ENCODE measurements at regions not wholly inside any gene's neighbourhood (a gene's known extent, or its start where the extent isn't known, plus 50 kb on each side); places are given as distances from the start of the nearest gene placed in this dataset.

- no peak for TF ChIP-seq CTCF (IDR thresholded peaks at IDR 0.05; ENCODE audit: low read depth, low read length)
These were observed 1251.1 kb downstream of the AMY1C start for GRCh38 chr1:105000793-105001192.

GRCh38 chr1:105004515-105004914 is 1254.8 kb downstream of the AMY1C start:
- TF ChIP-seq CTCF (IDR thresholded peaks at IDR 0.05; ENCODE audit: low read depth, low read length) = no peak
- DNase-seq (ENCODE audit: extremely low read depth, low read depth) = no peak

More at GRCh38 chr1:105000793-105001192, 1251.1 kb downstream of the AMY1C start:
- no peak for DNase-seq (ENCODE audit: extremely low read depth, low read depth)

GRCh38 chr1:105005594-105006195 is 1256.0 kb downstream of the AMY1C start:
- no peak for TF ChIP-seq CTCF (IDR thresholded peaks at IDR 0.05; ENCODE audit: low read depth, low read length)
- DNase-seq (ENCODE audit: extremely low read depth, low read depth) = no peak

GRCh38 chr1:105017587-105017986 is 1267.9 kb downstream of the AMY1C start:
- no peak for DNase-seq (ENCODE audit: extremely low read depth, low read depth)
- no peak for TF ChIP-seq CTCF (IDR thresholded peaks at IDR 0.05; ENCODE audit: low read depth, low read length)

- no peak for TF ChIP-seq CTCF (IDR thresholded peaks at IDR 0.05; ENCODE audit: low read depth, low read length)
These were observed 1274.0 kb downstream of the AMY1C start for GRCh38 chr1:105023719-105024118.

GRCh38 chr1:105027838-105028471 is 1278.3 kb downstream of the AMY1C start:
- DNase-seq (ENCODE audit: extremely low read depth, low read depth) = no peak
- TF ChIP-seq CTCF (IDR thresholded peaks at IDR 0.05; ENCODE audit: low read depth, low read length) = no peak

More at GRCh38 chr1:105023719-105024118, 1274.0 kb downstream of the AMY1C start:
- no peak for DNase-seq (ENCODE audit: extremely low read depth, low read depth)

- DNase-seq (ENCODE audit: extremely low read depth, low read depth) = no peak
- no peak for TF ChIP-seq CTCF (IDR thresholded peaks at IDR 0.05; ENCODE audit: low read depth, low read length)
These were observed 1322.7 kb downstream of the AMY1C start for GRCh38 chr1:105072446-105072845.
